ENCODE measurements at regions not wholly inside any gene's neighbourhood (a gene's known extent, or its start where the extent isn't known, plus 50 kb on each side); places are given as distances from the start of the nearest gene placed in this dataset.

DNA sequence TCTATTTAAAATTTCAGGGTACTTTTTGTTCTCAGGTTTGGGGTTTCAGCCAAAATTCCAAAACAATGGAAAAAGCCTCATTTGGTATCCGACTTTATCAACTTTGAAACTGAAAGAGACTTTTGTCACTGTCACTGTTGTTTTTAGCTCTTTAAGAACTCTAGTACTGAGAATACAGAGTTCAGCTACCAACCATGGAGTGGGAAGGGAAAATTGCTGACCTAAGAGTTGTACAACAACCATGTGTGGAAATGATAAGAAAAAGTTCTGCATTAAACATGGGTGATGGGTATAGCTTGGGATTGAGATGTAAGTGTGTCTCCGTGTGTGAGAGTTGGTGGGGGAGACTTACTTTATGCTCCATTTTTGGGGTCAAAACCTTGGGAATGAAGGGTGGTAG lies 206.6 kb upstream of the LRATD1 start:
- TF ChIP-seq USF2 (IDR thresholded peaks at IDR 0.05; ENCODE audit: low read length) (no peak), EZH2 (IDR thresholded peaks at IDR 0.05; ENCODE audit: low read depth, low read length, severe bottlenecking) (no peak), CTCF (IDR thresholded peaks at IDR 0.05; ENCODE audit: control extremely low read depth in 1 of 3, insufficient read depth in 1 of 3, low read depth in 1 of 3, low read length in 3 of 3) (no peak), CHD1 (IDR thresholded peaks at IDR 0.05; ENCODE audit: low read depth, low read length) (no peak), POLR2A (IDR thresholded peaks at IDR 0.05; ENCODE audit: control extremely low read depth in 1 of 2, low read depth in 2 of 2, low read length in 2 of 2) (no peak), RBBP5 (IDR thresholded peaks at IDR 0.05; ENCODE audit: borderline replicate concordance, low read depth, low read length) (no peak), RXRA (IDR thresholded peaks at IDR 0.05; ENCODE audit: insufficient read depth, low read depth, low read length) (no peak), EGR1 (IDR thresholded peaks at IDR 0.05; ENCODE audit: borderline replicate concordance, low read depth, low read length) (no peak), CHD2 (IDR thresholded peaks at IDR 0.05; ENCODE audit: low read length) (no peak), HDAC2 (IDR thresholded peaks at IDR 0.05; ENCODE audit: borderline replicate concordance in 1 of 2, low read depth in 2 of 2, low read length in 2 of 2) (no peak), EP300 (IDR thresholded peaks at IDR 0.05; ENCODE audit: borderline replicate concordance in 1 of 2, low read depth in 2 of 2, low read length in 2 of 2) (no peak), CREB1 (IDR thresholded peaks at IDR 0.05) (no peak), JUN (IDR thresholded peaks at IDR 0.05; ENCODE audit: low read depth, low read length) (no peak), RAD21 (IDR thresholded peaks at IDR 0.05 in 1 of 2, conservative IDR thresholded peaks at IDR 0.05 in 1 of 2; ENCODE audit: low read depth in 2 of 2, low read length in 2 of 2) (no peak)

All from H1 (cell line).